Colonic mucosa (tissue), 4 donors: ENCODE measurements at regions not wholly inside any gene's neighbourhood (a gene's known extent, or its start where the extent isn't known, plus 50 kb on each side); places are given as distances from the start of the nearest gene placed in this dataset.

Experiments
- DNase-seq: peaks from one replicate; pipeline ENCODE4 v3.0.0-alpha.2; 2020
- H3K27ac ChIP-seq: fragments of 200-600 bp; one replicate; pipeline ENCODE4 v1.8.0; 2021
- H3K27me3 ChIP-seq: fragments of 200-600 bp; one replicate; pipeline ENCODE4 v1.8.0; 2021
- H3K36me3 ChIP-seq: fragments of 200-600 bp; one replicate; pipeline ENCODE4 v1.8.0; 2021
- H3K4me1 ChIP-seq: fragments of 200-600 bp; one replicate; pipeline ENCODE4 v1.8.0; 2021; ENCODE audit warnings: mild to moderate bottlenecking
- H3K4me3 ChIP-seq: fragments of 200-600 bp; one replicate; pipeline ENCODE4 v1.8.0; 2021
- H3K9ac ChIP-seq, 2 donors: one replicate each; pipeline ENCODE4 v1.7.0; 2013; ENCODE audit warnings: control low read depth in 2 of 2, low read depth in 2 of 2, low read length in 2 of 2
- H3K9me3 ChIP-seq: fragments of 200-600 bp; one replicate; pipeline ENCODE4 v1.8.0; 2021
- CTCF ChIP-seq: fragments of 200-600 bp; IDR thresholded peaks from one replicate; pipeline ENCODE4 v1.8.0; 2022; ENCODE audit warnings: antibody characterized with exemption, mild to moderate bottlenecking
- intact Hi-C: fragments of 100-400 bp; cut with DNase I; formaldehyde crosslinking; loops from one replicate; pipeline ENCODE4 v1.14.1; 2022
- donor health status: healthy.
- donor health status: DM: no; HTN: no; CAD: no.
- donor health status: DM: no; HTN: no; CAD: no.

- Histone ChIP-seq H3K36me3 (no peaks in the 10 kb centered on the region), H3K27ac (no peak overlapping the region), H3K9ac (no peak overlapping the region), H3K27me3 (no peaks in the 10 kb centered on the region), H3K4me3 (no peak overlapping the region), H3K9me3 (no peaks in the 10 kb centered on the region), H3K4me1 (no peaks in the 10 kb centered on the region)
- no peak for TF ChIP-seq CTCF
- intact Hi-C loops: no loop called here
- DNase-seq: no peak
Measured at GRCh38 chr16:49101997-49102396, 179.6 kb downstream of the CBLN1 start.

- intact Hi-C loops: no loop called here
- H3K9ac ChIP-seq: no peak overlapping the region
- H3K27ac ChIP-seq: no peak overlapping the region
- H3K4me3 ChIP-seq: no peak overlapping the region
- no peaks in the 10 kb centered on the region for H3K4me1 ChIP-seq
- no peak for DNase-seq
- H3K36me3 ChIP-seq: no peaks in the 10 kb centered on the region
- TF ChIP-seq CTCF: no peak
- no peaks in the 10 kb centered on the region for H3K27me3 ChIP-seq
- no peaks in the 10 kb centered on the region for H3K9me3 ChIP-seq
Measured at GRCh38 chr16:49100366-49100765, 181.3 kb downstream of the CBLN1 start.

GRCh38 chr16:49097964-49098363 lies 183.7 kb downstream of the CBLN1 start:
- H3K4me3 ChIP-seq: no peak overlapping the region
- intact Hi-C loops: no loop called here
- TF ChIP-seq CTCF: no peak
- H3K36me3 ChIP-seq: no peaks in the 10 kb centered on the region
- H3K9ac ChIP-seq: no peak overlapping the region
- no peak overlapping the region for H3K27ac ChIP-seq
- H3K4me1 ChIP-seq: no peaks in the 10 kb centered on the region
- no peaks in the 10 kb centered on the region for H3K27me3 ChIP-seq
- DNase-seq: no peak
- H3K9me3 ChIP-seq: no peaks in the 10 kb centered on the region

GRCh38 chr16:49096176-49096945 lies 185.3 kb downstream of the CBLN1 start:
- Histone ChIP-seq H3K27ac (no peak overlapping the region), H3K9ac (no peak overlapping the region), H3K27me3 (no peaks in the 10 kb centered on the region), H3K4me1 (no peaks in the 10 kb centered on the region), H3K9me3 (no peaks in the 10 kb centered on the region), H3K36me3 (no peaks in the 10 kb centered on the region), H3K4me3 (no peak overlapping the region)
- no peak for TF ChIP-seq CTCF
- DNase-seq: no peak
- intact Hi-C loops: no loop called here

GRCh38 chr16:49095539-49095938 lies 186.1 kb downstream of the CBLN1 start:
- no peaks in the 10 kb centered on the region for H3K36me3 ChIP-seq
- H3K27me3 ChIP-seq: no peaks in the 10 kb centered on the region
- H3K4me3 ChIP-seq: no peak overlapping the region
- no peak overlapping the region for H3K27ac ChIP-seq
- H3K9ac ChIP-seq: no peak overlapping the region
- no peaks in the 10 kb centered on the region for H3K9me3 ChIP-seq
- intact Hi-C loops: no loop called here
- DNase-seq: no peak
- H3K4me1 ChIP-seq: no peaks in the 10 kb centered on the region
- no peak for TF ChIP-seq CTCF
